Neuronal stem cell (in vitro differentiated cells): ENCODE measurements at regions not wholly inside any gene's neighbourhood (a gene's known extent, or its start where the extent isn't known, plus 50 kb on each side); places are given as distances from the start of the nearest gene placed in this dataset.

Source experiments
- DNase-seq: peaks from one replicate; pipeline ENCODE4 v3.0.0-alpha.2; 2013; ENCODE audit warnings: low spot score
- H2AFZ ChIP-seq: one replicate; pipeline ENCODE4 v1.6.1; 2013; ENCODE audit warnings: mild to moderate bottlenecking, low read length, inconsistent platforms
- H2AK5ac ChIP-seq: 2 replicates; pipeline ENCODE4 v1.6.1; 2013; ENCODE audit warnings: low read depth, mild to moderate bottlenecking, inconsistent platforms, low read length, moderate library complexity, mixed read lengths
- H2BK120ac ChIP-seq: 2 replicates; pipeline ENCODE4 v1.6.1; 2013; ENCODE audit warnings: low read depth, mild to moderate bottlenecking, inconsistent platforms, low read length, moderate library complexity, mixed read lengths
- H2BK12ac ChIP-seq: one replicate; pipeline ENCODE4 v1.6.1; 2013; ENCODE audit warnings: low read length, inconsistent platforms
- H2BK15ac ChIP-seq: 2 replicates; pipeline ENCODE4 v1.6.1; 2013; ENCODE audit warnings: mild to moderate bottlenecking, low read length, inconsistent platforms, mixed read lengths
- H2BK5ac ChIP-seq: one replicate; pipeline ENCODE4 v1.6.1; 2013; ENCODE audit warnings: inconsistent platforms, mild to moderate bottlenecking, low read length, moderate library complexity
- H3K14ac ChIP-seq: one replicate; pipeline ENCODE4 v1.6.1; 2013; ENCODE audit warnings: low read length, inconsistent platforms
- H3K18ac ChIP-seq: 2 replicates; pipeline ENCODE4 v1.6.1; 2013; ENCODE audit warnings: low read length, inconsistent platforms
- H3K23ac ChIP-seq: 2 replicates; pipeline ENCODE4 v1.6.1; 2013; ENCODE audit warnings: low read depth, mild to moderate bottlenecking, mixed read lengths, low read length, inconsistent platforms; ENCODE audit not compliant: poor library complexity
- H3K27ac ChIP-seq: replicated peaks from 3 replicates; pipeline ENCODE4 v1.5.1; 2013; ENCODE audit warnings: low read length, inconsistent platforms
- H3K27me3 ChIP-seq, 3 experiments: 2 replicates each; pipeline ENCODE4 v1.6.1; 2013; ENCODE audit warnings: low read length in 3 of 3, mild to moderate bottlenecking in 2 of 3, inconsistent platforms in 1 of 3, low read depth in 1 of 3, mixed read lengths in 1 of 3, moderate library complexity in 1 of 3; ENCODE audit not compliant: control insufficient read depth in 3 of 3, insufficient read depth in 3 of 3
- H3K36me3 ChIP-seq, 2 donors: replicated peaks in 1 of 2; 2 replicates each; pipeline ENCODE4 v1.6.1; 2013; ENCODE audit warnings: low read length in 2 of 2; ENCODE audit not compliant: control insufficient read depth in 2 of 2, insufficient read depth in 2 of 2
- H3K4ac ChIP-seq: 2 replicates; pipeline ENCODE4 v1.6.1; 2013; ENCODE audit warnings: inconsistent platforms, mild to moderate bottlenecking, low read length, moderate library complexity
- H3K4me1 ChIP-seq, 2 donors: 1 replicate in 1 of 2; 2 replicates in 1 of 2; pipeline ENCODE4 v1.6.1; 2013; ENCODE audit warnings: low read length in 2 of 2, low read depth in 1 of 2; ENCODE audit not compliant: control insufficient read depth in 2 of 2, insufficient read depth in 1 of 2
- H3K4me2 ChIP-seq: one replicate; pipeline ENCODE4 v1.6.1; 2013; ENCODE audit warnings: mild to moderate bottlenecking, low read length, inconsistent platforms; ENCODE audit not compliant: insufficient read depth, poor library complexity, severe bottlenecking
- H3K4me3 ChIP-seq, 2 donors: 2 replicates each; pipeline ENCODE4 v1.5.1; 2013; ENCODE audit warnings: low read length in 2 of 2, mild to moderate bottlenecking in 2 of 2, inconsistent platforms in 1 of 2, moderate library complexity in 1 of 2
- H3K79me1 ChIP-seq: one replicate; pipeline ENCODE4 v1.6.1; 2013; ENCODE audit warnings: low read depth, mild to moderate bottlenecking, inconsistent platforms, low read length, moderate library complexity
- H3K9ac ChIP-seq: one replicate; pipeline ENCODE4 v1.6.1; 2013; ENCODE audit warnings: mild to moderate bottlenecking, low read depth, low read length, inconsistent platforms; ENCODE audit not compliant: poor library complexity
- H3K9me3 ChIP-seq, 2 donors: replicated peaks in 1 of 2; 2 replicates each; pipeline versions ENCODE3 to v1.6.1; 2013; ENCODE audit warnings: low read length in 2 of 2, mild to moderate bottlenecking in 2 of 2, inconsistent platforms in 1 of 2, low read depth in 1 of 2, mixed read lengths in 1 of 2, moderate library complexity in 1 of 2; ENCODE audit not compliant: control insufficient read depth in 2 of 2, insufficient read depth in 1 of 2
- H4K8ac ChIP-seq: one replicate; pipeline ENCODE4 v1.6.1; 2013; ENCODE audit warnings: low read depth, mild to moderate bottlenecking, inconsistent platforms, low read length, moderate library complexity
- H4K91ac ChIP-seq: one replicate; pipeline ENCODE4 v1.6.1; 2013; ENCODE audit warnings: low read length, low read depth, mild to moderate bottlenecking, inconsistent platforms; ENCODE audit not compliant: poor library complexity
- WGBS, 2 donors: extraction: QIAGEN DNeasy Blood & Tissue Kit; methylation state at CpG; one replicate each; pipeline ENCODE4 v1.1.7; 2013; ENCODE audit warnings: missing lambda C conversion rate in 2 of 2, mixed read lengths in 1 of 2; ENCODE audit not compliant: insufficient read length in 2 of 2, insufficient replicate concordance in 1 of 2; ENCODE audit errors: extremely low coverage in 2 of 2; 5-methylcytosine and 5-hydroxymethylcytosine counted together

GRCh38 chr14:43308421-43309110, 1198.5 kb downstream of the FSCB start:
- H3K23ac ChIP-seq = no peak overlapping the region
- H3K18ac ChIP-seq = no peak overlapping the region
- H3K4me2 ChIP-seq = no peak overlapping the region
- H3K4ac ChIP-seq = no peak overlapping the region
- H2AK5ac ChIP-seq = no peak overlapping the region
- no peak overlapping the region for H2AFZ ChIP-seq
- DNase-seq = no peak
- no peaks in the 10 kb centered on the region for H3K79me1 ChIP-seq
- no peak overlapping the region for H3K9ac ChIP-seq
- H2BK15ac ChIP-seq = no peak overlapping the region
- no peak overlapping the region for H2BK5ac ChIP-seq
- H3K14ac ChIP-seq = no peak overlapping the region
- no CpG with 5 or more reads among the region's 3 CpGs for WGBS, 2 donors
- H3K27ac ChIP-seq = no peak overlapping the region
- no peaks in the 10 kb centered on the region for H3K27me3 ChIP-seq
- H4K91ac ChIP-seq = no peak overlapping the region
- no peak overlapping the region for H2BK120ac ChIP-seq
- H3K4me3 ChIP-seq = no peak overlapping the region
- no peaks in the 10 kb centered on the region for H3K36me3 ChIP-seq
- no peak overlapping the region for H2BK12ac ChIP-seq
- H3K9me3 ChIP-seq = no peaks in the 10 kb centered on the region
- no peaks in the 10 kb centered on the region for H3K4me1 ChIP-seq
- H4K8ac ChIP-seq = no peak overlapping the region

GRCh38 chr14:43307836-43308235, 1199.2 kb downstream of the FSCB start:
- WGBS, 2 donors = no CpG with 5 or more reads among the region's 1 CpG

GRCh38 chr14:43306053-43306452, 1201.0 kb downstream of the FSCB start:
- H3K79me1 ChIP-seq = no peaks in the 10 kb centered on the region
- H2BK12ac ChIP-seq = no peak overlapping the region
- H3K4me2 ChIP-seq = no peak overlapping the region
- no peak overlapping the region for H4K8ac ChIP-seq
- H4K91ac ChIP-seq = no peak overlapping the region
- no peak overlapping the region for H2AK5ac ChIP-seq
- no CpG with 5 or more reads among the region's 2 CpGs for WGBS, 2 donors
- no peak overlapping the region for H3K4me3 ChIP-seq
- no peak for DNase-seq
- no peak overlapping the region for H3K4ac ChIP-seq
- H2BK120ac ChIP-seq = no peak overlapping the region
- no peak overlapping the region for H3K18ac ChIP-seq
- no peaks in the 10 kb centered on the region for H3K36me3 ChIP-seq
- H2BK5ac ChIP-seq = no peak overlapping the region
- no peaks in the 10 kb centered on the region for H3K9me3 ChIP-seq
- H2AFZ ChIP-seq = no peak overlapping the region
- no peak overlapping the region for H2BK15ac ChIP-seq
- H3K9ac ChIP-seq = no peak overlapping the region
- H3K14ac ChIP-seq = no peak overlapping the region
- no peaks in the 10 kb centered on the region for H3K27me3 ChIP-seq
- no peak overlapping the region for H3K27ac ChIP-seq
- H3K4me1 ChIP-seq = no peaks in the 10 kb centered on the region
- no peak overlapping the region for H3K23ac ChIP-seq

More at GRCh38 chr14:43307836-43308235, 1199.2 kb downstream of the FSCB start:
- H3K79me1 ChIP-seq = no peaks in the 10 kb centered on the region
- no peak overlapping the region for H2BK120ac ChIP-seq
- no peaks in the 10 kb centered on the region for H3K27me3 ChIP-seq
- H3K9ac ChIP-seq = no peak overlapping the region
- no peak overlapping the region for H2BK15ac ChIP-seq
- H3K36me3 ChIP-seq = no peaks in the 10 kb centered on the region
- H2AK5ac ChIP-seq = no peak overlapping the region
- no peaks in the 10 kb centered on the region for H3K4me1 ChIP-seq
- no peaks in the 10 kb centered on the region for H3K9me3 ChIP-seq
- H2BK5ac ChIP-seq = no peak overlapping the region
- H4K91ac ChIP-seq = no peak overlapping the region
- no peak overlapping the region for H3K27ac ChIP-seq
- H2BK12ac ChIP-seq = no peak overlapping the region
- H3K4ac ChIP-seq = no peak overlapping the region
- no peak overlapping the region for H3K14ac ChIP-seq
- H2AFZ ChIP-seq = no peak overlapping the region
- no peak overlapping the region for H3K23ac ChIP-seq
- H3K4me2 ChIP-seq = no peak overlapping the region
- no peak overlapping the region for H4K8ac ChIP-seq
- H3K18ac ChIP-seq = no peak overlapping the region
- no peak overlapping the region for H3K4me3 ChIP-seq
- DNase-seq = no peak

- no peak for DNase-seq
- Histone ChIP-seq H2BK15ac (no peak overlapping the region), H2AK5ac (no peak overlapping the region), H3K23ac (no peak overlapping the region), H4K91ac (no peak overlapping the region), H3K4ac (no peak overlapping the region), H3K27ac (no peak overlapping the region), H3K14ac (no peak overlapping the region), H3K18ac (no peak overlapping the region), H2BK12ac (no peak overlapping the region), H3K9ac (no peak overlapping the region), H3K4me3 (no peak overlapping the region), H3K36me3 (no peaks in the 10 kb centered on the region), H3K4me1 (no peaks in the 10 kb centered on the region), H4K8ac (no peak overlapping the region), H2AFZ (no peak overlapping the region), H2BK120ac (no peak overlapping the region), H3K9me3 (no peaks in the 10 kb centered on the region), H3K27me3 (no peaks in the 10 kb centered on the region), H3K4me2 (no peak overlapping the region), H3K79me1 (no peaks in the 10 kb centered on the region), H2BK5ac (no peak overlapping the region)
- WGBS, 2 donors = no CpG with 5 or more reads among the region's 1 CpG
These were observed 1209.3 kb downstream of the FSCB start for GRCh38 chr14:43297794-43298193.
